Eye (tissue), 1 donor: ENCODE measurements at regions not wholly inside any gene's neighbourhood (a gene's known extent, or its start where the extent isn't known, plus 50 kb on each side); places are given as distances from the start of the nearest gene placed in this dataset.

Experiments
- DNase-seq: peaks from one replicate; pipeline ENCODE4 v3.0.0-alpha.2; 2015

- no peak for DNase-seq
Observed at GRCh38 chr13:80284290-80284689, 56.6 kb downstream of the SPRY2 start.

- DNase-seq, result no peak
Observed at GRCh38 chr13:80278706-80279105, 62.2 kb downstream of the SPRY2 start.

- DNase-seq, result peak; percentile 95
Observed at GRCh38 chr13:80276371-80277289, 64.3 kb downstream of the SPRY2 start.

GRCh38 chr13:80274643-80275042 lies 66.3 kb downstream of the SPRY2 start:
- no peak for DNase-seq

GRCh38 chr13:80273718-80274117 lies 67.2 kb downstream of the SPRY2 start:
- DNase-seq, result no peak

GRCh38 chr13:80265348-80265747 lies 75.6 kb downstream of the SPRY2 start:
- no peak for DNase-seq

GRCh38 chr13:80263745-80264513 lies 77.0 kb downstream of the SPRY2 start:
- DNase-seq, result no peak

- no peak for DNase-seq
Observed at GRCh38 chr13:80262051-80262695, 78.8 kb downstream of the SPRY2 start.

- no peak for DNase-seq
Observed at GRCh38 chr13:80259159-80259558, 81.8 kb downstream of the SPRY2 start.

- DNase-seq, result no peak
Observed at GRCh38 chr13:80256352-80256932, 84.5 kb downstream of the SPRY2 start.

GRCh38 chr13:80255946-80256345 lies 85.0 kb downstream of the SPRY2 start:
- no peak for DNase-seq

- peak; percentile 15 for DNase-seq
Observed at GRCh38 chr13:80251403-80251802, 89.5 kb downstream of the SPRY2 start.

- DNase-seq, result no peak
Observed at GRCh38 chr13:80250213-80250810, 90.6 kb downstream of the SPRY2 start.

GRCh38 chr13:80249516-80250212 lies 91.3 kb downstream of the SPRY2 start:
- DNase-seq, result no peak

GRCh38 chr13:80245162-80245733 lies 95.7 kb downstream of the SPRY2 start:
- DNase-seq, result no peak

GRCh38 chr13:80244574-80244973 lies 96.4 kb downstream of the SPRY2 start:
- no peak for DNase-seq

GRCh38 chr13:80242728-80243427 lies 98.0 kb downstream of the SPRY2 start:
- DNase-seq, result no peak

- DNase-seq, result no peak
Observed at GRCh38 chr13:80239571-80240255, 101.2 kb downstream of the SPRY2 start.

- DNase-seq, result no peak
Observed at GRCh38 chr13:80239116-80239515, 101.8 kb downstream of the SPRY2 start.

GRCh38 chr13:80237646-80238045 lies 103.3 kb downstream of the SPRY2 start:
- no peak for DNase-seq
